ENCODE measurements at regions not wholly inside any gene's neighbourhood (a gene's known extent, or its start where the extent isn't known, plus 50 kb on each side); places are given as distances from the start of the nearest gene placed in this dataset.

- Mint-ChIP-seq H3K9me3 (peaks cover 33% of the 10 kb centered on the region), H3K27ac (ENCODE audit: unreplicated experiment) (no peak overlapping the region), H3K27me3 (ENCODE audit: low read depth) (no peaks in the 10 kb centered on the region), H3K4me3 (no peak overlapping the region), H3K36me3 (ENCODE audit: low read depth) (peaks cover 34% of the 10 kb centered on the region), H3K4me1 (peaks cover 40% of the 10 kb centered on the region)
- no peak for DNase-seq (ENCODE audit: low read depth, low spot score)
- no peak for TF ChIP-seq CTCF (conservative IDR thresholded peaks at IDR 0.05)
Measured at GRCh38 chr12:91628656-91629055, 446.0 kb upstream of the DCN start.

- Mint-ChIP-seq H3K4me1 (peaks cover 41% of the 10 kb centered on the region), H3K36me3 (ENCODE audit: low read depth) (peaks cover 29% of the 10 kb centered on the region), H3K27ac (ENCODE audit: unreplicated experiment) (no peak overlapping the region), H3K27me3 (ENCODE audit: low read depth) (no peaks in the 10 kb centered on the region), H3K9me3 (peaks cover 29% of the 10 kb centered on the region), H3K4me3 (no peak overlapping the region)
- DNase-seq (ENCODE audit: low read depth, low spot score), result no peak
- no peak for TF ChIP-seq CTCF (conservative IDR thresholded peaks at IDR 0.05)
Measured at GRCh38 chr12:91627225-91627624, 444.6 kb upstream of the DCN start.

- peaks cover 29% of the 10 kb centered on the region for H3K4me1 Mint-ChIP-seq
- no peaks in the 10 kb centered on the region for H3K27me3 Mint-ChIP-seq (ENCODE audit: low read depth)
- peaks cover 24% of the 10 kb centered on the region for H3K9me3 Mint-ChIP-seq
- TF ChIP-seq CTCF (conservative IDR thresholded peaks at IDR 0.05), result no peak
- peaks cover 19% of the 10 kb centered on the region for H3K36me3 Mint-ChIP-seq (ENCODE audit: low read depth)
- H3K4me3 Mint-ChIP-seq, result no peak overlapping the region
- H3K27ac Mint-ChIP-seq (ENCODE audit: unreplicated experiment), result peak overlapping the region; percentile 12
- no peak for DNase-seq (ENCODE audit: low read depth, low spot score)
Measured at GRCh38 chr12:91622981-91623380, 440.4 kb upstream of the DCN start.

GRCh38 chr12:91622037-91622436, 439.4 kb upstream of the DCN start:
- Mint-ChIP-seq H3K9me3 (peaks cover 21% of the 10 kb centered on the region), H3K27ac (ENCODE audit: unreplicated experiment) (no peak overlapping the region), H3K4me3 (no peak overlapping the region), H3K4me1 (peaks cover 31% of the 10 kb centered on the region), H3K27me3 (ENCODE audit: low read depth) (no peaks in the 10 kb centered on the region), H3K36me3 (ENCODE audit: low read depth) (peaks cover 16% of the 10 kb centered on the region)
- DNase-seq (ENCODE audit: low read depth, low spot score), result no peak
- TF ChIP-seq CTCF (conservative IDR thresholded peaks at IDR 0.05), result no peak

GRCh38 chr12:91620992-91621391, 438.4 kb upstream of the DCN start:
- DNase-seq (ENCODE audit: low read depth, low spot score), result no peak
- Mint-ChIP-seq H3K36me3 (ENCODE audit: low read depth) (peaks cover 9% of the 10 kb centered on the region), H3K4me3 (no peak overlapping the region), H3K27ac (ENCODE audit: unreplicated experiment) (peak overlapping the region; percentile 73), H3K27me3 (ENCODE audit: low read depth) (no peaks in the 10 kb centered on the region), H3K9me3 (peaks cover 14% of the 10 kb centered on the region), H3K4me1 (peaks cover 31% of the 10 kb centered on the region)
- no peak for TF ChIP-seq CTCF (conservative IDR thresholded peaks at IDR 0.05)

GRCh38 chr12:91620422-91620821, 437.8 kb upstream of the DCN start:
- Mint-ChIP-seq H3K9me3 (peaks cover 12% of the 10 kb centered on the region), H3K27ac (ENCODE audit: unreplicated experiment) (no peak overlapping the region), H3K36me3 (ENCODE audit: low read depth) (peaks cover 8% of the 10 kb centered on the region), H3K4me1 (peaks cover 31% of the 10 kb centered on the region), H3K4me3 (no peak overlapping the region), H3K27me3 (ENCODE audit: low read depth) (no peaks in the 10 kb centered on the region)
- no peak for TF ChIP-seq CTCF (conservative IDR thresholded peaks at IDR 0.05)
- DNase-seq (ENCODE audit: low read depth, low spot score), result no peak
